22Rv1 (cell line): ENCODE measurements at regions not wholly inside any gene's neighbourhood (a gene's known extent, or its start where the extent isn't known, plus 50 kb on each side); places are given as distances from the start of the nearest gene placed in this dataset.

Experiments used
- H3K27ac ChIP-seq: fragments of 450-650 bp; 2 replicates; pipeline ENCODE4 v1.5.1; 2017
- CTCF ChIP-seq: fragments of 450-650 bp; IDR thresholded peaks from 2 replicates; pipeline ENCODE4 v1.5.1; 2017; ENCODE audit warnings: mild to moderate bottlenecking
- ZFX ChIP-seq: fragments of 450-650 bp; IDR thresholded peaks from 2 replicates; pipeline ENCODE4 v1.6.1; 2017; ENCODE audit warnings: antibody characterized with exemption, borderline replicate concordance

- TF ChIP-seq CTCF (no peak), ZFX (no peak)
- no peak overlapping the region for H3K27ac ChIP-seq
Measured at GRCh38 chr18:69222089-69222488, 178.6 kb upstream of the DOK6 start.

- TF ChIP-seq CTCF = no peak
- no peak for TF ChIP-seq ZFX
- H3K27ac ChIP-seq = no peak overlapping the region
Measured at GRCh38 chr18:69226971-69227370, 173.7 kb upstream of the DOK6 start.

GRCh38 chr18:69230204-69230603 is 170.5 kb upstream of the DOK6 start:
- TF ChIP-seq ZFX = no peak
- H3K27ac ChIP-seq = no peak overlapping the region

GRCh38 chr18:69233465-69234054 is 167.1 kb upstream of the DOK6 start:
- TF ChIP-seq CTCF (no peak), ZFX (no peak)
- H3K27ac ChIP-seq = no peak overlapping the region

- H3K27ac ChIP-seq = no peak overlapping the region
- TF ChIP-seq ZFX (no peak), CTCF (no peak)
Measured at GRCh38 chr18:69239849-69240674, 160.6 kb upstream of the DOK6 start.

GRCh38 chr18:69246027-69246426 is 154.7 kb upstream of the DOK6 start:
- TF ChIP-seq CTCF (no peak), ZFX (no peak)

GRCh38 chr18:69250305-69251151 is 150.2 kb upstream of the DOK6 start:
- no peak for TF ChIP-seq CTCF
- no peak for TF ChIP-seq ZFX
- no peak overlapping the region for H3K27ac ChIP-seq

More at GRCh38 chr18:69246027-69246426, 154.7 kb upstream of the DOK6 start:
- H3K27ac ChIP-seq = no peak overlapping the region
